ENCODE measurements at regions not wholly inside any gene's neighbourhood (a gene's known extent, or its start where the extent isn't known, plus 50 kb on each side); places are given as distances from the start of the nearest gene placed in this dataset.

DNA sequence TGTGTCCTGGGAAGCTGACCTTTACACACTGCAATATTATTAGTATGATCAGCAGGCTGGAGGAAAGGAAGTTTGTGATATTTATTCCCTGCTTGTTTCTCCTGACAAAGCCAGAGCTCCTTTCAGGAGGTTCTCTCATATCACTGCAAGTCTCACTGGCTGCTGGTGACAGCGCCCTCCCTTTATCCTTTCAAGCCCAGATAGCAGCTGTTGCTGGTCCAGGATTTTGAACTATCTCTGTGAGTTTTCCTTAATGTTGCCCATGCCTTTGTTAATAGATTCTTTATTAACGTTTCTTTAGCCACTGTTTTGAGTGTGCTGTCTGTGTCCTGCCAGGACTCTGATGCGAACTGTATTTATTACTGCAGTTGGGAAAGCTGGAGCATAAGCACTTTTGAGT lies 518.7 kb downstream of the C4orf33 start:
- no peak for TF ChIP-seq BACH2 (CRISPR knock-in tag; IDR thresholded peaks at IDR 0.05; ENCODE audit: borderline replicate concordance)
- TF ChIP-seq ZFP3 (CRISPR knock-in tag; IDR thresholded peaks at IDR 0.05) = no peak
- TF ChIP-seq PATZ1 (CRISPR knock-in tag; IDR thresholded peaks at IDR 0.05; ENCODE audit: borderline replicate concordance) = no peak
- TF ChIP-seq TCF4 (CRISPR knock-in tag; IDR thresholded peaks at IDR 0.05; ENCODE audit: borderline replicate concordance) = no peak
- no peak for TF ChIP-seq CREB5 (CRISPR knock-in tag; IDR thresholded peaks at IDR 0.05; ENCODE audit: low read depth)
- TF ChIP-seq ZNF8 (CRISPR knock-in tag; IDR thresholded peaks at IDR 0.05) = no peak
- TF ChIP-seq, protein P1, sequence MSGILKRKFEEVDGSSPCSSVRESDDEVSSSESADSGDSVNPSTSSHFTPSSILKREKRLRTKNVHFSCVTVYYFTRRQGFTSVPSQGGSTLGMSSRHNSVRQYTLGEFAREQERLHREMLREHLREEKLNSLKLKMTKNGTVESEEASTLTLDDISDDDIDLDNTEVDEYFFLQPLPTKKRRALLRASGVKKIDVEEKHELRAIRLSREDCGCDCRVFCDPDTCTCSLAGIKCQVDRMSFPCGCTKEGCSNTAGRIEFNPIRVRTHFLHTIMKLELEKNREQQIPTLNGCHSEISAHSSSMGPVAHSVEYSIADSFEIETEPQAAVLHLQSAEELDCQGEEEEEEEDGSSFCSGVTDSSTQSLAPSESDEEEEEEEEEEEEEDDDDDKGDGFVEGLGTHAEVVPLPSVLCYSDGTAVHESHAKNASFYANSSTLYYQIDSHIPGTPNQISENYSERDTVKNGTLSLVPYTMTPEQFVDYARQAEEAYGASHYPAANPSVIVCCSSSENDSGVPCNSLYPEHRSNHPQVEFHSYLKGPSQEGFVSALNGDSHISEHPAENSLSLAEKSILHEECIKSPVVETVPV (CRISPR knock-in tag; IDR thresholded peaks at IDR 0.05) = no peak
- no peak for TF ChIP-seq TOX (CRISPR knock-in tag; IDR thresholded peaks at IDR 0.05; ENCODE audit: borderline replicate concordance)
- TF ChIP-seq PPARA (CRISPR knock-in tag; IDR thresholded peaks at IDR 0.05; ENCODE audit: borderline replicate concordance) = no peak
- no peak for TF ChIP-seq ZFP30 (CRISPR knock-in tag; IDR thresholded peaks at IDR 0.05)
- no peak for TF ChIP-seq ESRRG (CRISPR knock-in tag; IDR thresholded peaks at IDR 0.05)
- TF ChIP-seq ARNTL (CRISPR knock-in tag; IDR thresholded peaks at IDR 0.05; ENCODE audit: borderline replicate concordance, low read depth) = no peak
- TF ChIP-seq, protein P2, sequence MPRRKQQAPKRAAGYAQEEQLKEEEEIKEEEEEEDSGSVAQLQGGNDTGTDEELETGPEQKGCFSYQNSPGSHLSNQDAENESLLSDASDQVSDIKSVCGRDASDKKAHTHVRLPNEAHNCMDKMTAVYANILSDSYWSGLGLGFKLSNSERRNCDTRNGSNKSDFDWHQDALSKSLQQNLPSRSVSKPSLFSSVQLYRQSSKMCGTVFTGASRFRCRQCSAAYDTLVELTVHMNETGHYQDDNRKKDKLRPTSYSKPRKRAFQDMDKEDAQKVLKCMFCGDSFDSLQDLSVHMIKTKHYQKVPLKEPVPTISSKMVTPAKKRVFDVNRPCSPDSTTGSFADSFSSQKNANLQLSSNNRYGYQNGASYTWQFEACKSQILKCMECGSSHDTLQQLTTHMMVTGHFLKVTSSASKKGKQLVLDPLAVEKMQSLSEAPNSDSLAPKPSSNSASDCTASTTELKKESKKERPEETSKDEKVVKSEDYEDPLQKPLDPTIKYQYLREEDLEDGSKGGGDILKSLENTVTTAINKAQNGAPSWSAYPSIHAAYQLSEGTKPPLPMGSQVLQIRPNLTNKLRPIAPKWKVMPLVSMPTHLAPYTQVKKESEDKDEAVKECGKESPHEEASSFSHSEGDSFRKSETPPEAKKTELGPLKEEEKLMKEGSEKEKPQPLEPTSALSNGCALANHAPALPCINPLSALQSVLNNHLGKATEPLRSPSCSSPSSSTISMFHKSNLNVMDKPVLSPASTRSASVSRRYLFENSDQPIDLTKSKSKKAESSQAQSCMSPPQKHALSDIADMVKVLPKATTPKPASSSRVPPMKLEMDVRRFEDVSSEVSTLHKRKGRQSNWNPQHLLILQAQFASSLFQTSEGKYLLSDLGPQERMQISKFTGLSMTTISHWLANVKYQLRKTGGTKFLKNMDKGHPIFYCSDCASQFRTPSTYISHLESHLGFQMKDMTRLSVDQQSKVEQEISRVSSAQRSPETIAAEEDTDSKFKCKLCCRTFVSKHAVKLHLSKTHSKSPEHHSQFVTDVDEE (CRISPR knock-in tag; IDR thresholded peaks at IDR 0.05) = no peak
- no peak for TF ChIP-seq ISL1 (CRISPR knock-in tag; IDR thresholded peaks at IDR 0.05)
